HCT116 (cell line): ENCODE measurements at regions not wholly inside any gene's neighbourhood (a gene's known extent, or its start where the extent isn't known, plus 50 kb on each side); places are given as distances from the start of the nearest gene placed in this dataset.

ENCODE experiments used
- EZH2 ChIP-seq: fragments of 200-600 bp; sonication (generic); IDR thresholded peaks from 2 replicates; pipeline ENCODE4 v1.6.1; 2017; ENCODE audit warnings: antibody characterized with exemption, mixed run types
- EZH2phosphoT487 ChIP-seq: fragments of 200-600 bp; IDR thresholded peaks from 2 replicates; pipeline ENCODE4 v1.6.1; 2018; ENCODE audit warnings: antibody characterized with exemption, borderline replicate concordance
- POLR2A ChIP-seq: IDR thresholded peaks from 2 replicates; pipeline ENCODE4 v1.7.0; 2011; ENCODE audit warnings: borderline replicate concordance; ENCODE audit not compliant: insufficient read depth, insufficient read length; ENCODE audit errors: extremely low read depth
- RAD21 ChIP-seq: IDR thresholded peaks from 2 replicates; pipeline ENCODE4 v1.6.1; 2012; ENCODE audit warnings: low read depth, mild to moderate bottlenecking
- ZNF274 ChIP-seq: fragments of 200-500 bp; sonication (Bioruptor generic); IDR thresholded peaks from 2 replicates; pipeline ENCODE4 v1.6.1; 2014; ENCODE audit warnings: mild to moderate bottlenecking, low read depth, low read length, inconsistent platforms
- TF ChIP-seq, protein P1 (sequence below), 3 experiments: fragments of 200-600 bp in 1 of 3; sonication (generic) in 1 of 3; IDR thresholded peaks in 2 of 3; conservative IDR thresholded peaks in 1 of 3; 2 replicates each; pipeline ENCODE4 v1.5.1; 2012 to 2017; ENCODE audit warnings: low read depth in 2 of 3, low read length in 2 of 3, antibody characterized with exemption in 1 of 3, borderline replicate concordance in 1 of 3, control low read depth in 1 of 3, mild to moderate bottlenecking in 1 of 3, mixed read lengths in 1 of 3, mixed run types in 1 of 3, moderate library complexity in 1 of 3; ENCODE audit not compliant: insufficient read depth in 1 of 3
- TF ChIP-seq, protein P2 (sequence below): IDR thresholded peaks from 2 replicates; pipeline ENCODE4 v1.6.1; 2012; ENCODE audit warnings: low read depth

DNA sequence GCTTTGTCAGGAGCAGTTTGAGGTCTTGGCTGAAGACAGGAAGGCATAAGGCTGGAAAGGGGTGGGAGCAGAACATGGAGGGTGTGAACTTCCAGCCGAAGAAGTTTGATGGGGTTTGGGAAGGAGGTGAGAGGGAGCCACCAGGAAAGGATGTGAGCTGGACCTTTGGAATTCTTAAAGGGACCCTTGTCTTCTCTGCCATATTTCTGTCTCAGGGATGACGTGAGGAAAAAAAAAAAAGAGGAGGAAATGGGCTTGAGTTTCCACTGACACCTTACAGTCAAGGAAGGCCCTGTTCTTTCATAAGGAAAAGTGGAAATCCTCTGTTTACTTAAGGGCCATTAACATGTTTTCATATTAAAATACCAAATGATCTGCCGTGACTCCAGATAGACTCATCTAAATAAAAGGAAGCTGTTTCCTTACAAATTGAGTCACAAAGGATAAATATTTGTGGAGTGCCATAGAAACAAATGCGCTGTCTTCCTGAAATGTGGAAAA, 132.1 kb downstream of the PALM2AKAP2 start:
- TF ChIP-seq, protein P1, sequence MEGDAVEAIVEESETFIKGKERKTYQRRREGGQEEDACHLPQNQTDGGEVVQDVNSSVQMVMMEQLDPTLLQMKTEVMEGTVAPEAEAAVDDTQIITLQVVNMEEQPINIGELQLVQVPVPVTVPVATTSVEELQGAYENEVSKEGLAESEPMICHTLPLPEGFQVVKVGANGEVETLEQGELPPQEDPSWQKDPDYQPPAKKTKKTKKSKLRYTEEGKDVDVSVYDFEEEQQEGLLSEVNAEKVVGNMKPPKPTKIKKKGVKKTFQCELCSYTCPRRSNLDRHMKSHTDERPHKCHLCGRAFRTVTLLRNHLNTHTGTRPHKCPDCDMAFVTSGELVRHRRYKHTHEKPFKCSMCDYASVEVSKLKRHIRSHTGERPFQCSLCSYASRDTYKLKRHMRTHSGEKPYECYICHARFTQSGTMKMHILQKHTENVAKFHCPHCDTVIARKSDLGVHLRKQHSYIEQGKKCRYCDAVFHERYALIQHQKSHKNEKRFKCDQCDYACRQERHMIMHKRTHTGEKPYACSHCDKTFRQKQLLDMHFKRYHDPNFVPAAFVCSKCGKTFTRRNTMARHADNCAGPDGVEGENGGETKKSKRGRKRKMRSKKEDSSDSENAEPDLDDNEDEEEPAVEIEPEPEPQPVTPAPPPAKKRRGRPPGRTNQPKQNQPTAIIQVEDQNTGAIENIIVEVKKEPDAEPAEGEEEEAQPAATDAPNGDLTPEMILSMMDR (IDR thresholded peaks at IDR 0.05 in 2 of 3, conservative IDR thresholded peaks at IDR 0.05 in 1 of 3; ENCODE audit: borderline replicate concordance in 1 of 3, insufficient read depth in 1 of 3, low read depth in 2 of 3, low read length in 2 of 3): no peak
- no peak for TF ChIP-seq EZH2phosphoT487
- no peak for TF ChIP-seq EZH2
- TF ChIP-seq POLR2A: no peak
- TF ChIP-seq ZNF274: no peak
- no peak for TF ChIP-seq RAD21
- TF ChIP-seq, protein P2, sequence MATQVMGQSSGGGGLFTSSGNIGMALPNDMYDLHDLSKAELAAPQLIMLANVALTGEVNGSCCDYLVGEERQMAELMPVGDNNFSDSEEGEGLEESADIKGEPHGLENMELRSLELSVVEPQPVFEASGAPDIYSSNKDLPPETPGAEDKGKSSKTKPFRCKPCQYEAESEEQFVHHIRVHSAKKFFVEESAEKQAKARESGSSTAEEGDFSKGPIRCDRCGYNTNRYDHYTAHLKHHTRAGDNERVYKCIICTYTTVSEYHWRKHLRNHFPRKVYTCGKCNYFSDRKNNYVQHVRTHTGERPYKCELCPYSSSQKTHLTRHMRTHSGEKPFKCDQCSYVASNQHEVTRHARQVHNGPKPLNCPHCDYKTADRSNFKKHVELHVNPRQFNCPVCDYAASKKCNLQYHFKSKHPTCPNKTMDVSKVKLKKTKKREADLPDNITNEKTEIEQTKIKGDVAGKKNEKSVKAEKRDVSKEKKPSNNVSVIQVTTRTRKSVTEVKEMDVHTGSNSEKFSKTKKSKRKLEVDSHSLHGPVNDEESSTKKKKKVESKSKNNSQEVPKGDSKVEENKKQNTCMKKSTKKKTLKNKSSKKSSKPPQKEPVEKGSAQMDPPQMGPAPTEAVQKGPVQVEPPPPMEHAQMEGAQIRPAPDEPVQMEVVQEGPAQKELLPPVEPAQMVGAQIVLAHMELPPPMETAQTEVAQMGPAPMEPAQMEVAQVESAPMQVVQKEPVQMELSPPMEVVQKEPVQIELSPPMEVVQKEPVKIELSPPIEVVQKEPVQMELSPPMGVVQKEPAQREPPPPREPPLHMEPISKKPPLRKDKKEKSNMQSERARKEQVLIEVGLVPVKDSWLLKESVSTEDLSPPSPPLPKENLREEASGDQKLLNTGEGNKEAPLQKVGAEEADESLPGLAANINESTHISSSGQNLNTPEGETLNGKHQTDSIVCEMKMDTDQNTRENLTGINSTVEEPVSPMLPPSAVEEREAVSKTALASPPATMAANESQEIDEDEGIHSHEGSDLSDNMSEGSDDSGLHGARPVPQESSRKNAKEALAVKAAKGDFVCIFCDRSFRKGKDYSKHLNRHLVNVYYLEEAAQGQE: no peak
